B cell (primary cell): ENCODE measurements at regions not wholly inside any gene's neighbourhood (a gene's known extent, or its start where the extent isn't known, plus 50 kb on each side); places are given as distances from the start of the nearest gene placed in this dataset.

ENCODE experiments used
- ATAC-seq: fragments of 200-7000 bp; cut with Tn5 transposase; one replicate; pipeline ENCODE4 v1.10.0; 2021; ENCODE audit warnings: low read depth, mild to moderate bottlenecking, moderate number of reproducible peaks, moderate library complexity
- CTCF ChIA-PET: fragments of 350-600 bp; sonication (Branson Sonifier 250); formaldehyde crosslinking; loops from one replicate; lab custom pipeline; 2021; ENCODE audit warnings: antibody characterized with exemption, inconsistent platforms; lab: Charles Lee
- POLR2A ChIA-PET: fragments of 350-600 bp; sonication (Branson Sonifier 250); formaldehyde crosslinking; loops from one replicate; lab custom pipeline; 2021; ENCODE audit warnings: antibody characterized with exemption; lab: Charles Lee
- DNase-seq: peaks from one replicate; pipeline ENCODE4 v3.0.0; 2013
- H2AFZ ChIP-seq: 2 replicates; pipeline ENCODE4 v1.6.1; 2012; ENCODE audit warnings: mild to moderate bottlenecking, low read depth, low read length; ENCODE audit not compliant: insufficient read depth, poor library complexity, severe bottlenecking
- H3K27ac ChIP-seq, 2 donors: 1 replicate in 1 of 2; 2 replicates in 1 of 2; pipeline ENCODE4 v1.5.1; 2012 to 2013; ENCODE audit warnings: low read length in 2 of 2, mild to moderate bottlenecking in 2 of 2, moderate library complexity in 1 of 2
- H3K27me3 ChIP-seq, 4 experiments: fragments of 200-600 bp in 1 of 4; sonication (generic) in 1 of 4; replicated peaks in 1 of 4; 1 replicate in 2 of 4; 2 replicates in 2 of 4; pipeline versions ENCODE4 v1.6.1 to v1.7.0; 2013 to 2016; ENCODE audit warnings: low read length in 3 of 4, mild to moderate bottlenecking in 2 of 4, mixed read lengths in 1 of 4, moderate library complexity in 1 of 4; ENCODE audit not compliant: insufficient read depth in 4 of 4, control insufficient read depth in 3 of 4; ENCODE audit errors: control extremely low read depth in 1 of 4
- H3K36me3 ChIP-seq, 2 experiments: replicated peaks in 1 of 2; 1 replicate in 1 of 2; 2 replicates in 1 of 2; pipeline versions ENCODE4 v1.6.1 to v1.7.1; 2013; ENCODE audit warnings: low read length in 1 of 2; ENCODE audit not compliant: insufficient read depth in 2 of 2, control insufficient read depth in 1 of 2; ENCODE audit errors: control extremely low read depth in 1 of 2, extremely low read depth in 1 of 2
- H3K4me1 ChIP-seq, 2 donors: fragments of 200-600 bp in 1 of 2; sonication (generic) in 1 of 2; 1 replicate in 1 of 2; 2 replicates in 1 of 2; pipeline versions ENCODE4 v1.5.1 to v1.6.1; 2013 to 2017; ENCODE audit warnings: low read length in 2 of 2; ENCODE audit not compliant: control insufficient read depth in 2 of 2, insufficient read depth in 2 of 2
- H3K4me2 ChIP-seq: replicated peaks from 2 replicates; pipeline ENCODE3; 2012; ENCODE audit warnings: mild to moderate bottlenecking, low read depth, low read length; ENCODE audit not compliant: poor library complexity, severe bottlenecking
- H3K4me3 ChIP-seq, 5 experiments: fragments of 200-600 bp in 1 of 5; sonication (generic) in 1 of 5; 1 replicate in 3 of 5; 2 replicates in 2 of 5; pipeline versions ENCODE4 v1.5.1 to v1.7.0; 2011 to 2016; ENCODE audit warnings: low read length in 4 of 5, mild to moderate bottlenecking in 4 of 5, low read depth in 2 of 5, control low read depth in 1 of 5, moderate library complexity in 1 of 5; ENCODE audit not compliant: insufficient read depth in 1 of 5; ENCODE audit errors: control extremely low read depth in 1 of 5, extremely low read depth in 1 of 5
- H3K79me2 ChIP-seq: fragments of 200-600 bp; sonication (generic); one replicate; pipeline ENCODE4 v1.6.0; 2016; ENCODE audit warnings: low read length; ENCODE audit not compliant: control insufficient read depth, insufficient read depth
- H3K9ac ChIP-seq: fragments of 200-600 bp; sonication (generic); 2 replicates; pipeline ENCODE4 v1.6.1; 2017; ENCODE audit warnings: mild to moderate bottlenecking, low read length, moderate library complexity
- H3K9me3 ChIP-seq, 3 donors: one replicate each; pipeline versions ENCODE4 v1.6.1 to v1.7.1; 2013; ENCODE audit warnings: low read length in 2 of 3; ENCODE audit not compliant: control insufficient read depth in 2 of 3, insufficient read depth in 1 of 3; ENCODE audit errors: control extremely low read depth in 1 of 3
- H4K20me1 ChIP-seq: 2 replicates; pipeline ENCODE4 v1.6.0; 2012; ENCODE audit warnings: mild to moderate bottlenecking, low read length; ENCODE audit not compliant: insufficient read depth, control insufficient read depth, poor library complexity, severe bottlenecking
- H3K27ac Mint-ChIP-seq: one replicate; pipeline ENCODE4 v1.8.0; 2021; ENCODE audit warnings: mixed read lengths
- H3K27me3 Mint-ChIP-seq: one replicate; pipeline ENCODE4 v1.8.0; 2021; ENCODE audit warnings: mixed read lengths
- H3K4me1 Mint-ChIP-seq: one replicate; pipeline ENCODE4 v1.8.0; 2021; ENCODE audit warnings: mixed read lengths
- H3K4me3 Mint-ChIP-seq: one replicate; pipeline ENCODE4 v1.8.0; 2021; ENCODE audit warnings: mixed read lengths
- H3K9me3 Mint-ChIP-seq: one replicate; pipeline ENCODE4 v1.8.0; 2022; ENCODE audit warnings: mixed read lengths; ENCODE audit not compliant: insufficient read depth
- EZH2 ChIP-seq: IDR thresholded peaks from 2 replicates; pipeline ENCODE4 v1.6.1; 2012; ENCODE audit warnings: borderline replicate concordance, low read depth, mild to moderate bottlenecking, moderate library complexity, low read length; ENCODE audit not compliant: insufficient read depth, poor library complexity, severe bottlenecking
- WGBS: methylation state at CpG from one replicate; pipeline ENCODE4 v1.1.5; 2013; ENCODE audit warnings: missing lambda C conversion rate; ENCODE audit not compliant: insufficient coverage; 5-methylcytosine and 5-hydroxymethylcytosine counted together
- intact Hi-C: fragments of 100-400 bp; cut with micrococcal nuclease; formaldehyde crosslinking; loops from one replicate; pipeline ENCODE4 v1.10.0; 2022
- TF ChIP-seq, protein P1 (sequence below): fragments of 200-600 bp; IDR thresholded peaks from one replicate; pipeline ENCODE4 v1.8.0; 2022; ENCODE audit warnings: antibody characterized with exemption, mild to moderate bottlenecking

DNA sequence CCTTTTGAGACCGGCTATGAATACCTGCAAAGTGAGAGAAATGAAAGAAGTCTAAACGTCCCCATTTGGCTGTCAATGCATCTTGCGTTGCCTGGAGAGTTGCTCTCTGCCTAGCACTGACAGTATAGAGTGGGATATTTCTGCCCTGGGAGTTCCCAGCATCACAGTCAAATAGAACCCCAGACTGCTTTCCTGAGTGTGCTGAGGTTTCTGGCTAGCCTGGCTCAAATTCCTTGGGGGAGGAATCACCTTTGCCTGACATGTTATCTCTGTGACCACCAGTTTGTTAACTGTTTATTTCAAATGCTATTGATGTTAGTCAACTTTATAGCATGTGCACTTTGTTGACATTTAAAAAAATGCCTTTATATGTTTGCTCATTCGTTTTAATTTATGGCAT is 212.0 kb upstream of the FAM78B start:
- DNase-seq (no peak), ATAC-seq (no peak)
- no peak overlapping the region for H3K4me2 ChIP-seq
- Mint-ChIP-seq H3K4me1 (no peaks in the 10 kb centered on the region), H3K9me3 (no peaks in the 10 kb centered on the region), H3K27ac (no peak overlapping the region), H3K4me3 (no peak overlapping the region), H3K27me3 (peaks cover 8% of the 10 kb centered on the region)
- H3K36me3 ChIP-seq, result no peaks in the 10 kb centered on the region
- H3K27ac ChIP-seq, result no peak overlapping the region
- TF ChIP-seq, protein P1, sequence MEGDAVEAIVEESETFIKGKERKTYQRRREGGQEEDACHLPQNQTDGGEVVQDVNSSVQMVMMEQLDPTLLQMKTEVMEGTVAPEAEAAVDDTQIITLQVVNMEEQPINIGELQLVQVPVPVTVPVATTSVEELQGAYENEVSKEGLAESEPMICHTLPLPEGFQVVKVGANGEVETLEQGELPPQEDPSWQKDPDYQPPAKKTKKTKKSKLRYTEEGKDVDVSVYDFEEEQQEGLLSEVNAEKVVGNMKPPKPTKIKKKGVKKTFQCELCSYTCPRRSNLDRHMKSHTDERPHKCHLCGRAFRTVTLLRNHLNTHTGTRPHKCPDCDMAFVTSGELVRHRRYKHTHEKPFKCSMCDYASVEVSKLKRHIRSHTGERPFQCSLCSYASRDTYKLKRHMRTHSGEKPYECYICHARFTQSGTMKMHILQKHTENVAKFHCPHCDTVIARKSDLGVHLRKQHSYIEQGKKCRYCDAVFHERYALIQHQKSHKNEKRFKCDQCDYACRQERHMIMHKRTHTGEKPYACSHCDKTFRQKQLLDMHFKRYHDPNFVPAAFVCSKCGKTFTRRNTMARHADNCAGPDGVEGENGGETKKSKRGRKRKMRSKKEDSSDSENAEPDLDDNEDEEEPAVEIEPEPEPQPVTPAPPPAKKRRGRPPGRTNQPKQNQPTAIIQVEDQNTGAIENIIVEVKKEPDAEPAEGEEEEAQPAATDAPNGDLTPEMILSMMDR, result no peak
- no peak for TF ChIP-seq EZH2
- no peaks in the 10 kb centered on the region for H3K4me1 ChIP-seq
- WGBS, result 70% methylated on average over 2 of the region's 4 CpGs
- H3K4me3 ChIP-seq, result no peak overlapping the region
- H3K27me3 ChIP-seq, result no peaks in the 10 kb centered on the region
- H4K20me1 ChIP-seq, result no peaks in the 10 kb centered on the region
- H2AFZ ChIP-seq, result no peak overlapping the region
- POLR2A ChIA-PET, result no interaction called here
- CTCF ChIA-PET, result no interaction called here
- H3K9ac ChIP-seq, result no peak overlapping the region
- intact Hi-C loops, result no loop called here
- no peaks in the 10 kb centered on the region for H3K79me2 ChIP-seq
- H3K9me3 ChIP-seq, result no peaks in the 10 kb centered on the region

DNA sequence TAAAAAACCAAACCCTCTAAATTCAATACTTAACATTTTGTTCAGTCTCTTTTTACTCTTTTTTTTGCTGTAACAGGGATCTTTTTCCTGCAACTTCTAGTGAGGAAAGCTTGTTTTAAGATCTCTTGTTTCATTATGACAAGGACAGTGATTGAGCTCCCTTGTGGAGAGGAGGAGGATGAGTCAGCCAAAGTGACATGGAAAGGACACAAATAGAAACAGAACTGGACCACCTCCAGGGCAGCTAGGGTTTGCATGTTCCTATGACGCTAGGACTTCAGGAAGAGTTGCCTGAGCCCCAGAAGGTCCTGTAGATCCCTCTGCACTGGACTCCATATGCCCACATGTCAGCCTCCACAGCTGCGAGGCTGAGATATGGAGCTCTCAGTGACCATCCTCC is 212.6 kb upstream of the FAM78B start:
- H3K27ac ChIP-seq, result no peak overlapping the region
- intact Hi-C loops, result no loop called here
- 80% methylated on average over 2 of the region's 2 CpGs for WGBS
- H3K27me3 ChIP-seq, result no peaks in the 10 kb centered on the region
- H4K20me1 ChIP-seq, result no peaks in the 10 kb centered on the region
- Mint-ChIP-seq H3K9me3 (no peaks in the 10 kb centered on the region), H3K27ac (no peak overlapping the region), H3K4me3 (no peak overlapping the region), H3K4me1 (no peaks in the 10 kb centered on the region), H3K27me3 (peaks cover 8% of the 10 kb centered on the region)
- H2AFZ ChIP-seq, result no peak overlapping the region
- no peak overlapping the region for H3K4me2 ChIP-seq
- H3K4me1 ChIP-seq, result no peaks in the 10 kb centered on the region
- H3K36me3 ChIP-seq, result no peaks in the 10 kb centered on the region
- no peaks in the 10 kb centered on the region for H3K79me2 ChIP-seq
- H3K9ac ChIP-seq, result no peak overlapping the region
- DNase-seq (no peak), ATAC-seq (no peak)
- ChIA-PET POLR2A (no interaction called here), CTCF (no interaction called here)
- H3K9me3 ChIP-seq, result no peaks in the 10 kb centered on the region
- TF ChIP-seq, protein P1, result no peak
- no peak for TF ChIP-seq EZH2
- H3K4me3 ChIP-seq, result no peak overlapping the region
